ENCODE measurements at regions not wholly inside any gene's neighbourhood (a gene's known extent, or its start where the extent isn't known, plus 50 kb on each side); places are given as distances from the start of the nearest gene placed in this dataset.

DNA sequence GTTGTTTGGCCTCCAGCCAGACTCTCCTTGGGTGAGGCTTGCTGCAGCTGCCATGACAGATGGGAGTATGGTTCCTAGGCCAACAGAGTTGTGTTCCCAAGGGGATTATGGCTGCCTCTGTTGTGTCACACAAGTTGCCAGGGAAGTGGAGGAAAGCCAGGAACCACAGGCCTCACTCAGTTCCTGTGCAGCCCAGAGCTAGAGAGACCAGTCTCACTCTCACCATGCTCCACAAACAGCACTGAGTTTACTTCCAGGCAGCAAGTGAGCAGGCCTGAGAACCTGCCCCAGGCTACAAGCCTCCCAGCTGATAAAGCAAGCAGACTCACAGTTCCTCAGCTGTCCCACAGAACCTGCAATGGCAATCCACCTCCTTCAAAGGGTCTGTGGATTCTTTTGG, 273.6 kb upstream of the TAS2R1 start:
- no peak for DNase-seq

DNA sequence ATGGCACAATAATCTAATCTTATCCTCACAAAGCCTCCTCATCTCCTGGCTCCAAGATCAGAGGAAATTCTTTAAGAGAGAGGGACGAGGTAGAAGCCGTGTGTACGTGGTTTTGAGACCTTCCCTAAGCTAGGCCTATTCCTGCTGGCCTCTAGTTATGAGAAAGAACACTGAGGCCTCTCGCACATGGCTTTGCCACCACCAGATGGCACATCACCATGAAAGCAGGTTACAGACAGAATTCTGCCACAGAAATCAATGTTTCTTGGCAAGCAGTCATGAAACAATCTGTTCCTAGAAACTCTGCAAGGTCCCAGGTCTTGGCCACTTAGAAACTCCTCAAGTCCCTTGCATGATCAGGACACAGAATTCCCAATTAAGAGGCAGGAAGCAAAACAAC, 268.2 kb upstream of the TAS2R1 start:
- DNase-seq = no peak

DNA sequence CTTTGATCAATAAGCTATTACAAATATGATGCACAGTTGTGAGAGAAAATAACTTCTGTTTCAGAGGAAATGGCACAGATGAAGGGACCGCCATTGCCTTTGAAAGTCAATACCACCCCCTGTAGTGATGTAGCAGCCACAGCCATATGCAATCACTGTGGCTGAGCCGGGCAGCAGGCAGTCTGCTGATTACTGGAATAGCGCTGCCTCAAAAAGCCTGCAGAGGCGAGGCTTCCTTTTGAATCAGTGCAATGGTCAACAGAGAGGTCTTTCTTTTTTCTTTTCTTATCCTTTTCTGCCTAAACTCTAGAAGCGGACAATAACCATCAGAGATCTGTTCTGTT, 265.1 kb upstream of the TAS2R1 start:
- no peak for DNase-seq

DNA sequence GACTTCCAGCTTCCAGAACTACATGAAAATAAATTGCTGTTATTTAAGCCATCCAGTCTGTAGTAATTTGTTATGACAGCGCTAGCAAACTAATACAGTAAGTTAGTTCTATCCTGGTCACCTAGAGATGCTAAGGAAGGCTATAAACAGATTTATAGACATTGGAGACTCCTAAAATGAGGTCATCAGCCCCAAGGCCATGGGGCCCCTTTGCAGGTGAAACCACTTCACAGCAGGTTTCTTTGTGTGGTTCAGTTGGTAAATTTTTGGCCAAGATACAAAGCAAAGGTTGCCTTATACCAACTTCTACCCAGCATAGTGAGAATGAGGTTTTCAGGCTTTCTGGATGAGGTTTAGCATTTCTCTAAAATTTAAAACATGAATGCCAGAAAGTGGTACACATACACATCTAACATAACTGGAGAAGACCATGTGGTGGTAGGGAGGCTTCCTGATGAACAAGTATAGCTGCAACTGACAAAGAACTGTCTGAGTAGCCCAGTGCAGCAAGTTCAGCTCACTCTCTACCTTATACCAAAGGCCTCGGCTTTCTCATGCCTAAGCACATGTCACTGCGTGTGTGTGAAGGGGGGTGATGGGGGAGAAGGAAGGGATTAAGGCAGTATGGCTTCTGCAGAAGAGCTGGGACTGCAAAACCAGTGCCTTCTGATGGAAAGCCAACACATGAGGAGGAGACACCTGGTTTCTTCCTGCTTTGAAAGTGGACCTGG, 264.6 kb upstream of the TAS2R1 start:
- no peak for DNase-seq

DNA sequence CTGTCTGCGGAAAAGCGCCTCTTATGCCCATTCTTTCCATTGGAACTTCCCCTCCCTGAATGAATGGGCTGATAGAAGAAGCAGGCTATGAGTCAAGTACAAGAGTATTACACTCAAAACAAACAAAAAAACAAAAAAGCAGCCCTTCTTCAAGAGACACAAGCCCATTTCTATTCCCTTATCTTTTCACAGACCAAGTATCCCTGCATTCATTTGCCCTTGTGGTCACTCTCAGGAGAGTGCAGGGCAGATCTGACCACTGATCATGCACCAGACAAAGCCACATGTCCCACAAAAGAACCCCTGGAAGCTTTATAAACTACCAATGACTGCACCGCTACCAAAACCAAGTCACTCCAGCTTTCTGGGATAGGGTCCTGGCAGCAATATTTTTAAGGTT, 262.5 kb upstream of the TAS2R1 start:
- DNase-seq = no peak

DNA sequence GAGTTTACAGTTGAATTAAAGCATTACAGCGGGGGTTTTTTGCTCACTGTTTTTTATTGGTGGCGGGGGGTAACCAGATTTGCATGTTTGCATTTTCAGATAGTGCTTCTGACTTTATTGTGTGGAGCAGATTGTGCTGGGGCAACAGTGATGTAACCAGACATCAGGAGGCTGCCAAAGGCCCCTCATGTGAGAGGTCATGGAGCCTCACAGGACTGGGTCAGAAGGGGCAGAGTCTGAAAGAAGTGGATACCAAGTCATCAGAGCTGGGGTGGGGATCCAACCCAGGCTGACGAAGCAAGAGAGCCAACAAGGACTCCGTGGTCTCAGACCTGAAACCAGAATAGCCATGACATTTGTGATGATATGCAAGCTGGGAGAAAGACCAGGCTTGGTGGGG, 259.4 kb upstream of the TAS2R1 start:
- no peak for DNase-seq

DNA sequence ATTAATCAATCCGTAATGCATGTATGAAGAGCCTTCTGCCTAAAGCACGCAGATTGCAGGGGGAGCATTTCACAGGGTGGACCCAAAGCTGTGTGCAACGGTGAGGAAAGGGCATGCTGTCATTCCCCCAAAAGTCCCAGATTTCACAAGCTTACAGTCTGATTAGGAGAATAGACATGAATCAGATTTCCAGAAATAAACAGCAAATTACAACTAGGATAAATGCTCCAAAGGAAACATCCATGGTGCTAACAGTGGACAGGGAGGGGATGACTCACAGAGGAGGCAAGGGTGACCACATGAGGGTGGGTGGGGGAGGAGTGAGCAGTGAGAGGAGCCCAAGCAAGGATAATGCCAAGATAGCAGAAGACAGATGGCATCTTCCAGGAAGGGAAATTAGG, 258.4 kb upstream of the TAS2R1 start:
- DNase-seq = no peak

DNA sequence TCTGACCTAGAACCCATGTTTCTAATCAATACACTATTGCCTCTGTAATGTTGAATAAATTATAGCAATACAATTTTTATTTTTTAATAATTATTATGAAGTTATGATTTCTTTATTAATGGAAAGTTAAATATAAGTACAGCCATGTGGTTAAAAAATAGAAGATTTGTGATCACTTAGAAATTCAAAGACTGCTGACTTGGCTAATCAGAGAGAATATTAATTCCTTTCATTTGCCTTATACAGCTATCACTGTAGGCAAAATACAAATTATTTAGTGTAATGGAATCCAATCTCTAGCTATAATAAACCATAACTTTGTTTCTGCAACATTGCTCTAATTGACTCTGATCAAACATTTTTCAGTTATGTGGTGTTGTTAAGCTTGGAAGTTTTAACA, 255.0 kb upstream of the TAS2R1 start:
- no peak for DNase-seq

DNA sequence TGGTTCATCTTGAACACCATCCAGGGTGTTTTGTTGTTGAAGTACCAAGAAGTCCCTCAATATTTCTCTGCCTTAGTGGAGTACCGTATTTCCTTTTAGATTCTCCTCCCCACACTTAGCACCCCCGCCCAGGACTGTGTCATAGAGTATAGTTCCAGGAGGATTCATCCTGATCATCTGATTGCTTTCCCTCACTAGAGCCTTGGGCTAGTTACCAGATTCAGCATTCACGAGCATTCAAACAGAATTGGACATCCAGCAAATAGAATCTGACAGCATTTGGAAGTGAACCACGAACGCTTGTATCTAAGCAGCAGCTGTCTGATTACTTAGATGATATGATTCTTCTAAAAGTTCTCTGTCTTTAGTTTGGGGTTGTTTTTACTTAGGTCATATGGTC, 248.1 kb upstream of the TAS2R1 start:
- DNase-seq = no peak

DNA sequence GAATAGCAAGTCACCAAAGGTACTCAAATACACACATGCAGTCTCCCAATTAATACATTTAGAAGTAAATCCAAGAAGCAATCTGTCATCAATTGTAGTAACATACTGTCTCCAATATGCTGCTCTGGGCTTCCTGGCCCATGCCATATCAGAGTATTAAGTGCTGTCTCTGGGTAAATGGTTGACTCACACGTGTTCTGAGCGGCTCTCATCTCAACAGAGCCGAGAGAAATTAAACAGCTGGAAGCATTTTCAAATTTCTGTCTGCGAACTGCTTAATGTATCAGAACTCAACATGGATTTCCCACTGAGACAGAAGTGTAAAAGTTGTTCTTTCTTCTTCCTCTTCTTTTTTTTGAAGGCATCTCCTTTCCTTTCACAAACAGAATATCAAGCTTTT, 247.3 kb upstream of the TAS2R1 start:
- DNase-seq = no peak

DNA sequence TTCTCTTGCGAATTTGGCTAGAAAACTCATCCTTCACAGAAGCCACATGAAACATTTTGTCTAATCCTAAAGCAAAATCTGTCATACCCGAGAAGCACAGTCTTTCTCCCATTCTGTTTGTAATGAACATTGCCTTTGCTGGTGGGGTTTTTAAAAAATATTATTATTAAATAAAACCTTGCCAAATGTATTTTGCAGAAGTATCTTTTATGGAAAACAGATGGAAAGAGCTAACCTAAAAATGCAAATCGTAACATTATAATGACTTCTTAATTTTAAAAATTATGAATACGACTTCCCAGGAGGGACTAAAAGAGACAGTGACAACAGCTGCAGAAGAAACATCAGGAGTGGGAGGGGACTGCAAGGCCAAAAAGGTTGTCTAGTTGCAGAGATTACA, 246.3 kb upstream of the TAS2R1 start:
- DNase-seq = no peak

DNA sequence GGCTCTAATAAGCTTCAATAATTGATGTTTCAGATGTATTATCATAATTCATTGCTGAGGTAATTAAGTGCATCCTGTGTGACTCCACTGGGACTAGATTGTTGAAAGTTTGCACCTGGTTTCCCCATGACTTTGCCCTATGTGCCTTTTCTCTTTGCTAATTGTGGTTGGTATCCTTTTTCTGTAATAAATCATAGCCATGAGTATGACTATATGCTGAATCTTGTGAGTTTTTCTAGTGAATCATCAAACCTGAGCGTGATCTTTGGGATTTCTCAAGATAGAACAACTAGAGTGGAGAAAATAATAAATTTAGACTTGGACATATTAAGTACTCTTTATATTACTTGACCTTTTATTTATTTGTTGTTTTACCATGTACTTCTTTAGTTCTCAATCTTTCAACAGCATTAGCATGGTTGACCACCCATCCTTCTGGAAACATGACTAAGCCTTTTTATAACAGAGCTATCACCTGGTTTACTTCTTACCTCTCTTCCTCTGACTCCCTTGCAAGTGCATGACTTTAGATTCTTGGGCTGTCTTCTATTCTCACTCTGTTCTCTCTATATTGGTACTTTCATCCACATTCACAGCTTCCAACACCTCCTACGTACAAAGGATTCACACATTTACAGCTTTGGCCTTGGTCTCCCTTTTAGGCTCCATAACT, 239.6 kb upstream of the TAS2R1 start:
- no peak for DNase-seq

DNA sequence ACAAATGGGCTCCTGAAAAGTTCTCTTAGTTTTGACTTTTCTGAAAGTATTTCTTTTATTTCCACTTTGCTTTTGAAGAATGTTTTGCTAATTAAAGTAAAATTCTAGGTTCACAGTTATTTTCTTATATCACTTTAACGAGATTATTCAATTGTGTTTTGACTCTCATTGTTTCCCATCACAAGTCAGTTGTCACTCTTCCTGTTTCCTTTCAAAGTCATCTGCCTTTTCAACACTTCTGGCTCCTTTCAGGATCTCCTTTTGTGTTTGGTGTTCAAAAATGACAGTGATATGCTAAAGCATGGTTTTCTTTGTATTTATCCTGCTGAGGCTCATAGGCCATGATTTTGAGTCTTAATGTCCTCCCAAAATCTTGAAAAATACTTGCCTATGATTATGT, 235.4 kb upstream of the TAS2R1 start:
- no peak for DNase-seq

DNA sequence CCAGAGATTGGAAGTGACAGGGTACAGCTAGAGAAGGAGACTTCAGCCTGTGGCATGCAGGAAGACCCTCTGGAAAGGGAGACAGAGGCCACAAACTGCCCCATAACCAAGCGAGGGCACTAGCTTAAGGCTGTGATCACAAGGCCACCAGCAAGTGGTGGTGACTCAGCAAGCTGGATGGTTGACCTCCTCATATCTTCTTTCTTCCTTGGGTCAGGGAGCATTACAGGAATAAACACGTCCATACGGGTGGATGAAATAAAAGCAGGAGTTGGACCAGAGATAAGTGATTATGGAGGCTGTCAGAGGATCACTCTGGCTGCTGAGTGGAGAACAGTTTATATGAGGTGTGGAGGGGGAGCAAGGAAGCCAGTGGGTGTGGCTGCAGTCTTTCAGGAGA, 234.6 kb upstream of the TAS2R1 start:
- DNase-seq = no peak

DNA sequence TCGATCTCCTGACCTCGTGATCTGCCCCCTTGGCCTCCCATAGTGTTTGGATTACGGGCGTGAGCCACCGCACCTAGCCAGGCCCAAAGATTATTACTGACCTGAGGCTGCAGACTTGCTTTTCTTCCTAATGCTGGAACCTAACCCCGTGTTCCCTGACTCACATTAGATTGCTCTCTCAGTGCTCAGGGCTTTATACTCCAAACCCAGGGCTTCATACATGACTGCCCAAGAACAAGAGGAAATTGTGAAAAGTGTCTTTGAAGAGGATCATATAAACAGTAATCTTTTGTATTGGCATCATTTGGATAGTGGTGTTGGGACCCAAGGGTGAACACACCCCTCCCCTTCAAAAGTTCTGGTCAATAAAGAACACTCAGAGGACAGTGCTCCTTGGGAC, 233.3 kb upstream of the TAS2R1 start:
- DNase-seq = no peak

DNA sequence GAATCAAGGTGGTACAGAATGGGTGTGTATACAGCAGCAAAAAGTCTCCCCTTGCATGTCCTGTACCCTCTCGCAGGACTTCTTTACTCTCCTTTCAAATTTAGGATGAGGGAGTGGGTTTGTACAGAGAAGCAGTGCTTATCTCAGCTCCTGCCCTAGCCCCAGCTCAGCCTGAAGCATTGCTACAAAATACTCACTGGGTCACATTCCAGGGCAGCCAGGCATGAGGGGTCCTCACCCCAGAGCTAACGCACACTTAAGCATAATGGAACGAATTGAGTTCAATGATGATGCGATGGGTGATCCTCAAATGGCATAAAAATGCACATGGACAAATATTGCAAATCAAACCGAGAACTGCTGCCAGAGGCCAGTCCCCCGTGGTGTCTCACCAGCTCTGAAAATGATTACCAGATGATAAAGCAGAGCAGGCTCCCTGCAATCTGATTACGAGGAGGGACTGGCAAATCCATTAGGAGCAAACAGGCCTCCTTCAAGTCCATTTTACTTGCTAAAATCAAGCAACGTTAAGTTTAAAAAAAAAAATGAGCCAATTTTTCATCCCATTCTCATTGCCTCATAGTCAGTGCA, 231.6 kb upstream of the TAS2R1 start:
- DNase-seq = no peak

DNA sequence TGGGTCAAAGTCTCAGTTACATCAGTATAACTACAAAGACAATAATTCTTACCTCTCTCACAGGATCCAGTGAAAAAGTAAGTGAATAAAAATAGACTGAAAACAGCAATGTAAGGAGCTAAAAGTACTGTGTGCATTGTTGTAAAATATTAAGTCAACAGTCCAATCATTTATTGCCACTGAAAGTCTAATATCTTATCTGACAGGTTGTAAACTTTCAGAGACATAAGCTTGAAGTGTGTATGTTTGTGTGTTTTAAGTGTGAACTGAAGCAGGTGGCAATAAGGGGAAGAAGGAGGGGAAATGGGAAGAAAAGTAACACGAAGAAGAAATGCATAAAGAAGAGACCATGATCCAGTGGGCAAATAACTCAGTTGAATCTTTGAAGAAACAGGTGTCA, 229.7 kb upstream of the TAS2R1 start:
- no peak for DNase-seq

DNA sequence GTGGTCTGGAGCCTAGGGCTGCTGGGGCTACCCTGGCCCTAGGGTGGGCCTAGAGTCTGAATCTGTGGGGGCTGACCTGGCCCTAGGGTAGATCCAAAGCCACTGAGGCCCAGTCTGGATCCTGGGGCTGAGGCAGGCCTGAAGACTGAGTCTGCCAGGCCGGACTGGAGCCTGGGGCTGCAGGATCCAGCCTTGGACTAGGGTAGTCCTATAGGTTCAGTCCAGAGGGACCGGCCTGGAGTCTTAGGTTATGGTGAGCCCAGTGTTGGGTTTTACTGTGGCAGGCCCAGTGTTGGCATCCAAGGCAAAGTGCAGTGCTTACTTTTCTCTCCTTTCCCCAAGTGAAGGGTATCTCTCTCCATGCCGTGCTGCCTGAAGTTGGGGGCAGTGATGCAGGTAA, 227.9 kb upstream of the TAS2R1 start:
- no peak for DNase-seq

DNA sequence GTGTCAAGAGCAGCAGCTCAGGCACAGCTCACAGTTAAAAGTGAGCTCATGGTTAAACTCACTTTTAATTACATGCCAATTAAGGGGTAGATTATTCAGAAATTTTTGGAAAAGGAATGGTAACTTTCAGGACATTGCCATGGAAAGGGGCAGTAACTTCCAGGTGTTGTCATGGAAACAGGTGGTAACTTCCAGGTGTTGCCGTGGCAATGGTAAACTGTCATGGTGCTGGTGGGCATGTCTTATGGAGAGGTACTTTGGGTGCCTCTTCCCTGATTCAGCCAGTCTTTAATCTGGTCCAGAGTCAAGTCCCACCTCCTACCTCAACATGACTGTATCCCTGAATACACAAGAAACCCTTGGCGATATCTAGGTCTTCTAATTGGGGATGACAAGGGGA, 223.2 kb upstream of the TAS2R1 start:
- DNase-seq = no peak

DNA sequence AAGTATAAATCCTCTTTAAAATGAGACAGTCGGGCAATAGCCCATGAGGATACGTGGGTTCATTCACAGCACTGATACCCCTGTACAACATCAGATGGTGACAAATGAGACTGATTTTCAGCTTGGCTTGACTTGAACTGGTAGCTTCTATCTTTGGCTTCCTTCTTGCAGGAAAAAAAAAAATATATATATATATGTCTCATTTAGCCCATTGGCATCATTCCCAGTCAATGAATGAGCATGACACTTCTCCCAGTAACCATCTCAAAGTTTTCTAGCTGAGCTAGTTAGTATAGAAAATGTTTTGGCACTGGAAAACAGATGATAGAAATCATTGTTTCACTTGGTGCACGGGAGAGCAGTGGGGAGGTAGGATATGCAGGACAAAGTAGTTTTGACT, 222.5 kb upstream of the TAS2R1 start:
- no peak for DNase-seq

DNA sequence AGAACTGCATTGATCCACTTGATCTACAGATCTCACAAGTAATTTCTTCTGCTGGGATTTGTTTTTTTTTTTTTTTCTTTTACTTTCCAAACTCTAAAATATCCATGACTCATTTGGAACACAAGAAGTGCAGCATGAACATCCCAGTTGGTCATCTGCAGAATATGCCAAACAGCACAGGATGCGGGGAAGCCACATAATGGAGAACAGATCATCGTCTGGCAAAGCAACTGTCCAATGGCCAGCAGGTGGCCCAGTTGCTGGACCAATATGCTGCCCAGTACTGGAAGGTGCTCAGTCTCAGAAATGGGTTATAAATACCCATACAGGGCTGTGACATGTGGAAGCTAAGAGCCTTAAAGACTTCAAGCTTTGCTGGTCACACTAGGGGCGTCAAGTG, 221.3 kb upstream of the TAS2R1 start:
- no peak for DNase-seq

DNA sequence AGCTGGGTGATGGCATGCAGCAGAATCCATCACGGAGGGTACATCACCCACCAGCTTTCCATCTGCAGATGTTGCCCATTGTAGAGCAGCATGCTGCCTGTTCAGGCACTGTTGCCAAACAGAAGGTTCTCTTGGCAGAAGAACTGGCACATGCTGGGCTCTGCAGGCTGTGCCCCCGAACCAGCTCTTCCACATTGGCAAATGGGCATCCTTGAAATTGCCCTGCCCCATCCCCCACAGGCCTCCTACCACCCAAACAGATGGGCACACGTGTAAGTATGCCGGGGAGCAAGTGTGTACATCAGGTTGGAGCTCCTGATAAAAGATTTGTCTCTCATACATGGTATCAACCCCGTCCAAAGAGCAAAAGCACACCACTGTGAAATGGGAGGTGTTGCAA, 220.3 kb upstream of the TAS2R1 start:
- no peak for DNase-seq

DNA sequence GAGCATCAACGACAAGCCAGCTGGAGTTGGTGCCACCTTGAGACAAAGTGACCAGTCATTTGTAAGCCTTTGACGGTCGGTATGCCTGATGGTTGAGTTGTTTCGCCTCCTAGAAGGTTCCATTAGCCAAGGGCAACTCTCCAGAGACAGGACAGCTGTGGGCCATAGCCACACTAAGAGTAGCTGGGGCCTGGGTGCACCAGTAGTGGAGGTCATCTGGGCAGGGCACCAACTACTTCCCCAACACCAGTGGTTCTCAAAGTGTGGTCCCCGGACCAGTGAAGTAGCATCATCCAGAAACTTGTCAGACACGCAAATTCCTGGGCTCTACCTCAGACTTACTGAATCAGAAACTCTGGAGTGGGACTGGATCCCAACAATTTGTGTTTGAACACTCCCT, 217.5 kb upstream of the TAS2R1 start:
- DNase-seq = no peak

DNA sequence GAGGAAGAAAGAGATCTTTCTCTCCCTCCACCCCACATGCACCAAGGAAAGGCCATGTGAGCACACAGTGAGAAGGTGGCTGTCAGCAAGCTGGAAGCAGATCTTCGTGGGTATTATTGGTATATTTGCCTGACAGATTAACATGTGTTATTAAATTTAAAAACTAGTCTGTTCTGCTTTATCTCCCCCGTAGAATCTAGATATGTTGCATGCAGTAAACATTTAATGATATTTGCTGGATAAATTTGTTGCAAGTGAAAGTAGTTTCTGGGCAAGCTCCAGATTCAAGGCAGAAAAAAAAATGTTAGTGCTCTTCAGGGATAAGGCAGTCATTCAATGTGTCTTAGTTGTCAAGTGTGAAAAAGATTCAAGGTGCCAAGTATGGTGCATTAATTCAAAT, 215.0 kb upstream of the TAS2R1 start:
- no peak for DNase-seq

Data from stimulated activated CD4-positive, alpha-beta T cell treated with anti-CD3 and anti-CD28 coated beads, Interleukin-2, amount 100 ng/mL, for 24 hours (primary cell).